Smooth muscle cell (in vitro differentiated cells): ENCODE measurements at regions not wholly inside any gene's neighbourhood (a gene's known extent, or its start where the extent isn't known, plus 50 kb on each side); places are given as distances from the start of the nearest gene placed in this dataset.

Experiments
- DNase-seq: peaks from one replicate; lab custom pipeline; 2025; ENCODE audit not compliant: unreplicated experiment; lab: John Stamatoyannopoulos, UW
- H2AFZ ChIP-seq: fragments of 200-600 bp; sonication (generic); 2 replicates; pipeline ENCODE4 v1.6.0; 2016; ENCODE audit warnings: antibody characterized with exemption, low read depth, mild to moderate bottlenecking
- H3F3A ChIP-seq: fragments of 200-600 bp; sonication (generic); 2 replicates; pipeline ENCODE4 v1.6.0; 2017; ENCODE audit warnings: antibody characterized with exemption, low read depth
- H3K27ac ChIP-seq: fragments of 200-600 bp; sonication (generic); 2 replicates; pipeline ENCODE4 v1.5.1; 2016; ENCODE audit warnings: low read depth, mild to moderate bottlenecking
- H3K27me3 ChIP-seq: fragments of 200-600 bp; sonication (generic); 2 replicates; pipeline ENCODE4 v1.6.1; 2016; ENCODE audit warnings: low read depth, mild to moderate bottlenecking
- H3K36me3 ChIP-seq: fragments of 200-600 bp; sonication (generic); 2 replicates; pipeline ENCODE4 v1.5.1; 2016; ENCODE audit warnings: low read depth
- H3K4me1 ChIP-seq: fragments of 200-600 bp; sonication (generic); 2 replicates; pipeline ENCODE4 v1.5.1; 2016; ENCODE audit warnings: low read depth
- H3K4me2 ChIP-seq: fragments of 200-600 bp; sonication (generic); 2 replicates; pipeline ENCODE4 v1.6.0; 2016; ENCODE audit warnings: mild to moderate bottlenecking
- H3K4me3 ChIP-seq: fragments of 200-600 bp; sonication (generic); 2 replicates; pipeline ENCODE4 v1.5.1; 2016; ENCODE audit warnings: mild to moderate bottlenecking
- H3K79me2 ChIP-seq: fragments of 200-600 bp; sonication (generic); 2 replicates; pipeline ENCODE4 v1.6.0; 2016; ENCODE audit warnings: low read depth, mild to moderate bottlenecking
- H3K9ac ChIP-seq: fragments of 200-600 bp; sonication (generic); 2 replicates; pipeline ENCODE4 v1.6.0; 2016; ENCODE audit warnings: low read depth
- H3K9me3 ChIP-seq: fragments of 200-600 bp; sonication (generic); replicated peaks from 2 replicates; pipeline ENCODE4 v1.5.1; 2016; ENCODE audit warnings: low read depth
- H4K20me1 ChIP-seq: fragments of 200-600 bp; sonication (generic); 2 replicates; pipeline ENCODE4 v1.6.0; 2016; ENCODE audit warnings: low read depth
- CTCF ChIP-seq: fragments of 200-600 bp; sonication (generic); IDR thresholded peaks from 2 replicates; pipeline ENCODE4 v1.5.1; 2017; ENCODE audit warnings: borderline replicate concordance, mild to moderate bottlenecking, antibody characterized with exemption; ENCODE audit not compliant: insufficient read depth, poor library complexity, severe bottlenecking
- WGBS: methylation state at CpG from one replicate; pipeline ENCODE4 v1.1.7; 2016; ENCODE audit warnings: low lambda C conversion rate; 5-methylcytosine and 5-hydroxymethylcytosine counted together

- no peak overlapping the region for H3K4me2 ChIP-seq
- H3K4me1 ChIP-seq = no peaks in the 10 kb centered on the region
- H2AFZ ChIP-seq = no peak overlapping the region
- TF ChIP-seq CTCF = no peak
- no peaks in the 10 kb centered on the region for H3F3A ChIP-seq
- H3K27me3 ChIP-seq = no peaks in the 10 kb centered on the region
- no peaks in the 10 kb centered on the region for H4K20me1 ChIP-seq
- H3K36me3 ChIP-seq = no peaks in the 10 kb centered on the region
- no peaks in the 10 kb centered on the region for H3K9me3 ChIP-seq
- WGBS = 50% methylated on average over 2 of the region's 2 CpGs
- no peaks in the 10 kb centered on the region for H3K79me2 ChIP-seq
- DNase-seq = no peak
- H3K27ac ChIP-seq = no peak overlapping the region
- H3K9ac ChIP-seq = no peak overlapping the region
- no peak overlapping the region for H3K4me3 ChIP-seq
Measured at GRCh38 chrX:39504227-39504626, 593.5 kb downstream of the BCOR start.

GRCh38 chrX:39504850-39505259 lies 592.9 kb downstream of the BCOR start:
- Histone ChIP-seq H3K79me2 (no peaks in the 10 kb centered on the region), H4K20me1 (no peaks in the 10 kb centered on the region), H3K9ac (no peak overlapping the region), H3K4me2 (peak overlapping the region; percentile 5), H3K36me3 (no peaks in the 10 kb centered on the region), H3K4me3 (no peak overlapping the region), H3K27ac (no peak overlapping the region), H2AFZ (no peak overlapping the region), H3F3A (no peaks in the 10 kb centered on the region), H3K4me1 (no peaks in the 10 kb centered on the region), H3K9me3 (no peaks in the 10 kb centered on the region), H3K27me3 (no peaks in the 10 kb centered on the region)
- DNase-seq = no peak
- TF ChIP-seq CTCF = no peak
- 41% methylated on average over 5 of the region's 5 CpGs for WGBS

DNA sequence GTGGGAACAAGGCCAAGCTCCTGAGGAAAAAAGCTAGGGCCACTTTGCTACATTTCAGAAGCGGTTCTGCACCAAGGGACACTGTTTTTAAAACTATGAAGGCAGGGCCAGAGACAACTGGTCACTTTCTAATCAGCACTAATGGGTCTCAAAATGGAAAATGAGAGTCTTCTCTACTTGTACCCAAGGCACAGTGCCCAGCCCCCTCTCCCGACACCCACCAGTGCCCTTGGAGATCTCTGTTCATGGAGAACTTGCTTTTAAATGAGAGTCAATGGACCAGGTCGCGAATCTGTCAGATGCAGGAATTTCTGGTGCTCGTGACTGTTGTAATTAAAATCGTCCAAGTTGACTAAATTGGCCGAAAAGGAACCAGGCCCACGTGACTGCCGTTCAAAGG lies 591.6 kb downstream of the BCOR start:
- H3K4me3 ChIP-seq = no peak overlapping the region
- TF ChIP-seq CTCF = no peak
- WGBS = 91% methylated on average over 9 of the region's 9 CpGs

DNA sequence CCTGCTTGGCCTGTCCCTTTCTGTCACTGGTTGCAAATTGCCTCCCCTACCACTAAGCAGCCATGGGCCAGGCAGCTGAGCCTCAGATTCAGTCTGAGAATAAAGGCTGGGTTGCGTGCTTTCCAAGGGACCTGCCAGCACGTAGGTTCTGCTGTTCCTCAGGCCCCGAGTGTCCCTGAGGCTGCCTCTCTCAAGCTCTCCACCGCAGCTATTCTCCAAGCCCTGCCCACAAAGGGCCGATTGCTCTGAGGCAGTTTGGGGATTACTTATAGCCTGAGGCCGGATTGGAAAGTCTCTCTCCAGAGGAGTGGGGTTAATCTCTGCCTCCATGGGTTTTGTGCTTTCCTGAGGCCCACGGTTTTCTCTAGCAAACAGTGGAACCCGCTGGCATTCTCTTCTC lies 590.7 kb downstream of the BCOR start:
- WGBS = 52% methylated on average over 8 of the region's 8 CpGs
- H3K4me3 ChIP-seq = no peak overlapping the region
- no peaks in the 10 kb centered on the region for H4K20me1 ChIP-seq
- no peak for TF ChIP-seq CTCF
- H3K79me2 ChIP-seq = no peaks in the 10 kb centered on the region
- no peak for DNase-seq
- H3K27ac ChIP-seq = no peak overlapping the region
- no peak overlapping the region for H3K4me2 ChIP-seq
- H3K9ac ChIP-seq = no peak overlapping the region
- H2AFZ ChIP-seq = no peak overlapping the region
- no peaks in the 10 kb centered on the region for H3F3A ChIP-seq
- no peaks in the 10 kb centered on the region for H3K4me1 ChIP-seq
- H3K27me3 ChIP-seq = no peaks in the 10 kb centered on the region
- no peaks in the 10 kb centered on the region for H3K9me3 ChIP-seq
- no peaks in the 10 kb centered on the region for H3K36me3 ChIP-seq

More for the DNA sequence above, 591.6 kb downstream of the BCOR start:
- Histone ChIP-seq H3K4me2 (no peak overlapping the region), H3K27ac (no peak overlapping the region), H3K79me2 (no peaks in the 10 kb centered on the region), H4K20me1 (no peaks in the 10 kb centered on the region), H2AFZ (no peak overlapping the region), H3F3A (no peaks in the 10 kb centered on the region), H3K9ac (no peak overlapping the region), H3K4me1 (no peaks in the 10 kb centered on the region), H3K9me3 (no peaks in the 10 kb centered on the region), H3K27me3 (no peaks in the 10 kb centered on the region), H3K36me3 (no peaks in the 10 kb centered on the region)
- DNase-seq = no peak
